ENCODE measurements at regions not wholly inside any gene's neighbourhood (a gene's known extent, or its start where the extent isn't known, plus 50 kb on each side); places are given as distances from the start of the nearest gene placed in this dataset.
"Not testable (repeated sequence)": the region's sequence is repeated elsewhere in the genome, so short reads cannot be mapped to it uniquely, and the experiment has no call there.

DNA sequence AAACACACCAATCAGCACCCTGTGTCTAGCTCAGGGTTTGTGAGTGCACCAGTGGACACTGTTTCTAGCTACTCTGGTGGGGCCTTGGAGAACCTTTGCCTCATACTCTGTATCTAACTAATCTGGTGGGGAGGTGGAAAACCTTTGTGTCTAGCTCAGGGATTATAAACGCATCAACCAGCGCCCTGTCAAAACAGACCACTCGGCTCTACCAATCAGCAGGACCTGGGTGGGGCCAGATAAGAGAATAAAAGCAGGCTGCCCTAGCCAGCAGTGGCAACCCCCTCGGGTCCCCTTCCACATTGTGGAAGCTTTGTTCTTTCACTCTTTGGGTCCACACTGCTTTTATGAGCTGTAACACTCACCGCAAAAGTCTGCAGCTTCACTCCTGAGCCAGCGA lies 121.8 kb downstream of the FSCB start:
- DNase-seq, result not testable (repeated sequence)

DNA sequence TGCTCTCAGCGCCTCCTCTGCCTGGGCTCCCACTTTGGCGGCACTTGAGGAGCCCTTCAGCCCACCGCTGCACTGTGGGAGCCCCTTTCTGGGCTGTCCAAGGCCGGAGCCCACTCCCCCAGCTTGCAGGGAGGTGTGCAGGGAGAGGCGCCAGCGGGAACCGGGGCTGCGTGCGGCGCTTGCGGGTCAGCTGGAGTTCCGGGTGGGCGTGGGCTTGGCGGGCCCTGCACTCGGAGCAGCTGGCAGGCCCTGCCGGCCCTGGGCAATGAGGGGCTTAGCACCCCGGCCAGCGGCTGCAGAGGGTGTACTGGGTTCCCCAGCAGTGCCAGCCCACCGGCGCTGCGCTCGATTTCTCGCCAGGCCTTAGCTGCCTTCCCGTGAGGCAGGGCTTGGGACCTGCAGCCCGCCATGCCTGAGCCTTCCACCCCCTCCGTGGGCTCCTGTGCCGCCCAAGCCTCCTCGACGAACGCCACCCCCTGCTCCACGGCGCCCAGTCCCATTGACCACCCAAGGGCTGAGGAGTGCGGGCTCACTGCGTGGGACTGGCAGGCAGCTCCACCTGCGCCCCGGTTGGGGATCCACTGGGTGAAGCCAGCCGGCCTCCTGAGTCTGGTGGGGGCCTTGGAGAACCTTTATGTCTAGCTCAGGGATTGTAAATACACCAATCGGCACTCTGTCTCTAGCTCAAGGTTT lies 122.3 kb downstream of the FSCB start:
- DNase-seq, result not testable (repeated sequence)

- no peak for DNase-seq
Measured at GRCh38 chr14:44384093-44384492, 123.0 kb downstream of the FSCB start.

GRCh38 chr14:44383636-44384035 lies 123.4 kb downstream of the FSCB start:
- DNase-seq, result no peak

- DNase-seq, result no peak
Measured at GRCh38 chr14:44379292-44379977, 127.6 kb downstream of the FSCB start.

DNA sequence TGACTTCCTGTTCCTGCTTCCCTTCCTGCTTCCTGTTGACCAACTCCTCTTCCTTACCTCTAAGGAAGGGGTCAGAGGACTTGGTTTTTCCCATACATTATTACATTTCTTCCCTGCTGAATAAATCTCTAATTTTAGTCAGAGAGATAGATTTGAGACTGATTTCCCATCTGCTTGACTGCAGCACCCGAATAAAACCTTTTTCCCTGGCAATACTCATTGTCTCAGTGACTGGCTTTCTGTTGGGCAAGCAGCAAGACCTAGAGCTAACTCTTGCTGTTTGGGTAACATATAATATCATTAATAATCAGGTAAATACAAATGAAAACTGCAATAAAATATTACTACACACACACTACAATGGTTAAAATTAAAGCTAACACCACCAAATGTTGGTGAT lies 132.2 kb downstream of the FSCB start:
- no peak for DNase-seq

DNA sequence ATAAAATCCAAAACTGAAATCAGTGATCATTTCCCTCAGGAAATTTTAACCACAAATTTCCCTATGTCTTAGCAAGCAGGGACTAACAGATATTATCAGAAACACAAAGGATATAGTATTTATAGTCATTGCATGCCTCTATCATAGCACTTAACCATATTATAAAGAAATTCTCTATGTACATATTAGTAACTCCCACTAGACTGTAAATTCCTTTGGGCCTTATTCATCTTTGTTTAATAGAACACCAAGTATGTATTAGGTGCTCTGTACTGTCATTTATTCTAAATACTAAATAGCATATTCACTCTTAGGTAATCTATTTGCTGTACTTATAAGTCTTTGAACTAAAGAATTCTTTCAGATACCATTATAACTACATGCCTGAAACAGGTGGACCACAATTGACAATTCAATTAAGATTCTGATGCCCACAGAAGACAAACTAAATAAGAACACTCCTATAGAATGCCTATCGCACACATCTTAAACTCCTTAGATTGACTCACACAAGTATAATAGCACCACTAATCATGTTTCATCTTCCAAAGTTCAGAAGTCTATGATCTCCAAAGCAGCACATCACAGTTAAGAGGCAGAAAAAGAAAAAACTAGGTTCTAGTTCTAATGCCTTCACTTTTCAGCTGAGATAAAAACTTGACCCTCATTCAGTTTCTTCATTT lies 134.1 kb downstream of the FSCB start:
- no peak for DNase-seq

- no peak for DNase-seq
Measured at GRCh38 chr14:44372231-44372630, 134.9 kb downstream of the FSCB start.

- DNase-seq, result no peak
Measured at GRCh38 chr14:44370727-44371126, 136.4 kb downstream of the FSCB start.

GRCh38 chr14:44369401-44370123 lies 137.5 kb downstream of the FSCB start:
- no peak for DNase-seq

GRCh38 chr14:44361083-44361482 lies 146.0 kb downstream of the FSCB start:
- no peak for DNase-seq

GRCh38 chr14:44353805-44354204 lies 153.3 kb downstream of the FSCB start:
- DNase-seq, result no peak

- DNase-seq, result no peak
Measured at GRCh38 chr14:44352201-44352600, 154.9 kb downstream of the FSCB start.

GRCh38 chr14:44347316-44347715 lies 159.8 kb downstream of the FSCB start:
- no peak for DNase-seq

DNA sequence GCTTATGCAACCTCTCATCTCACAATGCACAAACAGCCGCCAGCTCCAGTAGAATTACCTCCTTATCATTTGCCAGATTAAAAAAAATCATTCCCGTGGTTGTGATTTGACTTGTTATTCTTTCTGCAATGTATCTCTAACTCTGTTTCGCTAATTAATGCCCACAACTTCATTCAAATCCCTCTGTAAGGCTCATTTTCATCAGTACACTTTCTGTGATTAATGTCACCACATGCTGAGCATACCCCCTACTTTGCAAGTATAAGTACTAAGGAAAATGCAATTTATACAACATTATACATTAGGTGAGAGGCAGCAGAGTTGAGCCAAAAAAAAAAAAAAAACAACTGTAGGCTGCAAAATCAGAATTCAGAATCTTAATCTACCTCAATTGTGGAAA lies 166.0 kb downstream of the FSCB start:
- DNase-seq, result no peak

DNA sequence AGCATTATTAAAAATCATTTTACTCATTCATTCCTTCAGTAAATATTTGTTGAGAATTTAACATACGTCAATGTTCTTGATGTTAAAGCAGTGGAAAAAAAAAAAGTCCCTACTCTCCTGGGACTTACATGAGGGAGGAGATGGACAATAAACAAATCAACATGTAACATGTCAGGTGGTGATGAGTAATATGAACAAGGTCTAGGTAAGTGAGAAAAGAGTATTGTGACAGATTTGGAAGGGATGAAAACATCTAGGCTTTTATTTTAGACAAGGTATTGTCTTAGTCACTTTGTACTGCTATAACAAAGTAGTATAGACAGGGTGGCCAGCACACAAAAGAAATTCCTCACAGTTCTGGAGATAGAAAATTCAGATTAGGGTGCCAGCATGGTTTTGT lies 167.2 kb downstream of the FSCB start:
- DNase-seq, result no peak

DNA sequence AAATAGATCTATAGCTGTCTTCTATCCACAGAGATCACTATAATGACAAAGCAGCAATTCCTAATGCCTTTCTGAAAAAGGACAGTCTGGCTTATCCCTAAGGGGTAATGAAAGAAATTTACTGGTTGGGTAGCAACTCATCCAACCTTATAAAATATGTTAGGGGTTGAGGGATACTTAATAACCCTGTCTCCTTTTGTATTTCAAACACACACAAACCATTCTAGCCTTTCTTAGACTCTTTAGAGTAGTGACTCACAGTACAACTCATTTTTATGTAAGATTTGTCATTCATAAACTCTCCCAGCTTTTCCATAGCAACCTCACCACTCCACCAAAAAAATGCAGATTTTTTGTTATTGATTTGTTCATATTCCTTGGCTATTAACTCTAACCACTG lies 167.9 kb downstream of the FSCB start:
- DNase-seq, result no peak

DNA sequence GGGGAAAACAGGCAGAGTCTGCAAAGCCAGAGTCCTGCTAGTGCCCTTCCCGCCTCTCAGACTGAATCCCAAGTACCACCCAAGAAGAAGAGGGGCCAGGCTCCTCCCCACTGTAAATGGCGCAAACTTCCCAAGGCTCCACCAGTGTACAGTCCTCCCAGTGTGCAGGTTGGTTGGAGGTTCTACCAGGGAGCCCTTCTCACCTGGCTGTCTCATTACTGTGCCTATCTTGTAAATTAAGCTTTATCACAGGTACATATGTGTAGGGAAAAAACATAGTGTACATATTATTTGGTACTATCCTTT lies 189.7 kb downstream of the FSCB start:
- DNase-seq, result no peak

GRCh38 chr14:44316647-44317440 lies 190.2 kb downstream of the FSCB start:
- no peak for DNase-seq

DNA sequence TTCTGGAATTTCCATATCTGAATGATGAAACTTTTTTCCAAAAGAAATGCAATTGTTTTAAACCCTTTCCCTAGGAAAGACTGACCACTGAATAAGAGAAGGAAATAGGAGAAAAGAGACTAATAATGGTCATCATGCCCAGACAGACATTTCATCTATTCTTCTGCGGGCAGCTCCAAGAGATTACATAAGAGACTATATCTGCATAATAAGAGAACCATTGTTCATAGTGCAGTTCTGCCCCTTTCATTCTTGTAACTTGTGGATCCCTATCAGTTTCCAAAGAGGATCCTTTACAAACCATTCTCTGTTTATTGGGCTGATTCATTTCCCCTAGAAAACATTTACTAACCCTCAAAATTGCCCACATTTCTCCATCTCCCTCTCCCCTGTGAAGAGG lies 197.8 kb downstream of the FSCB start:
- no peak for DNase-seq

- no peak for DNase-seq
Measured at GRCh38 chr14:44300916-44301315, 206.2 kb downstream of the FSCB start.

DNA sequence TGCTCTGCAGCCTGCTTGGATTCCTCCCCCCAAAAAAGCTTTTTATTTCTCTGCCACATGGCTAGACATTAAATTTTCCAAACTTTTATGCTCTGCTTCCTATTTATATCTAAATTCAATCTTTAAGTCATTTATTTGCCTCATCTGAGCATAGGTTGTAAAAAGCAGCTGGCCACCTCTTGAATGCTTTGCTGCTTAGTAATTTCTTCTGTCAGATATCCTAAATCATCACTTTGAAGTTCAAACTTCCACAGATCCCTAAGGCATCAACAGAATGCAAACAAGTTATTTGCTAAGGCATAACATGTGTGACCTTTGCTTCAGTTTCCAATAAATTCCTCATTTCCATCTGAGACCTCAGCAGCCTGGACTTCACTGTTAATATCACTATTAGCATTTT lies 209.6 kb downstream of the FSCB start:
- no peak for DNase-seq
